ENCODE measurements at regions not wholly inside any gene's neighbourhood (a gene's known extent, or its start where the extent isn't known, plus 50 kb on each side); places are given as distances from the start of the nearest gene placed in this dataset.

- TF ChIP-seq CHD7 (IDR thresholded peaks at IDR 0.05; ENCODE audit: insufficient replicate concordance, low read length), result no peak
- TF ChIP-seq POLR2AphosphoS5 (IDR thresholded peaks at IDR 0.05; ENCODE audit: low read depth, low read length), result no peak
- no peak for TF ChIP-seq CBX8 (IDR thresholded peaks at IDR 0.05; ENCODE audit: borderline replicate concordance, low read depth, low read length)
- TF ChIP-seq JUN (IDR thresholded peaks at IDR 0.05; ENCODE audit: low read depth, low read length), result no peak
- no peak for TF ChIP-seq SP1 (IDR thresholded peaks at IDR 0.05; ENCODE audit: low read depth, low read length)
- no peak for TF ChIP-seq EP300 (IDR thresholded peaks at IDR 0.05; ENCODE audit: borderline replicate concordance in 1 of 2, low read depth in 2 of 2, low read length in 2 of 2)
Observed at GRCh38 chr7:27025270-27025669, 70.5 kb downstream of the HOXA1 start (continued).
